ENCODE measurements at regions not wholly inside any gene's neighbourhood (a gene's known extent, or its start where the extent isn't known, plus 50 kb on each side); places are given as distances from the start of the nearest gene placed in this dataset.

DNA sequence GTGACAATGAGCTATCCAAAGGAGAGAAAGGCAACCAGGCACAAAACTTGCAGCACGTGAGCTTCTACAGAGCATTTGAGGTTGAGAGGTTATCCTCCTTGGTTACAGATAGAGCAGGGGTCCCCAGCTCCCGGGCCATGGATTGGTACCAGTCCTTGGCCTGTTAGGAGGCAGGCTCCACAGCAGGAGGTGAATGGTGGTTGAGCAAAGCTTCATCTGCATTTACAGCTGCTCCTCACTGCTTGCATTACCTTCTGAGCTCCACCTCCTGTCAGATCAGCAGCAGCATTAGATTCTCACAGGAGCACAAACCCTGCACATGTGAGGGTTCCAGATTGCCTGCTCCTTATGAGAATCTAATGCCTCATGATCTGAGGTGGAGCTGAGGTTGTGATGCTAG lies 57.8 kb upstream of the ST8SIA3 start:
- TF ChIP-seq CTCF (conservative IDR thresholded peaks at IDR 0.05 in 1 of 2, IDR thresholded peaks at IDR 0.05 in 1 of 2; ENCODE audit: extremely low read depth in 1 of 2, insufficient read depth in 1 of 2, low read depth in 1 of 2, low read length in 2 of 2) (no peak), EZH2 (IDR thresholded peaks at IDR 0.05; ENCODE audit: borderline replicate concordance, low read length) (no peak)

All from mammary epithelial cell (primary cell).